Limb (tissue), 2 donors: ENCODE measurements at regions not wholly inside any gene's neighbourhood (a gene's known extent, or its start where the extent isn't known, plus 50 kb on each side); places are given as distances from the start of the nearest gene placed in this dataset.
A peak's percentile ranks its signal among the peaks of the same experiment; 100 is the strongest.
"Not testable (repeated sequence)": the region's sequence is repeated elsewhere in the genome, so short reads cannot be mapped to it uniquely, and the experiment has no call there.

Experiments
- DNase-seq, 2 donors: peaks; one replicate each; pipeline ENCODE4 v3.0.0-alpha.2; 2016; ENCODE audit errors: extremely low spot score in 2 of 2

DNA sequence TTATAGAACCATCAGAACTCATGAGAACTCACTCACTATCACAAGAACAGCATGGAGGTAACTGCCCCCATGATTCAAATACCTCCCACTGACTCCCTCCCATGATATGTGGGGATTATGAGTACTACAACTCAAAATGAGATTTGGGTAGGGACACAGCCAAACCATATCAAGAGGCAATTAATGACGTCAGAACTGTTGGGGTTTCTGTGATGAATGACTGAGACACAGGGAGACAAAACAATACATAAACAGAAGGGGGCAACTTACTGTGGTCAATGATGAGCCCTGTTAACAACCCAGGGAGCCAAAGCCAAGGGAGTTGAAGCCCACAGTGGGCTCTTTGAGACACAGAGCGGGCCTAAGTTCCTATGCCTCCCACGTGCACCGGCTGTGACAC is 171.3 kb upstream of the GHITM start:
- DNase-seq: no peak

DNA sequence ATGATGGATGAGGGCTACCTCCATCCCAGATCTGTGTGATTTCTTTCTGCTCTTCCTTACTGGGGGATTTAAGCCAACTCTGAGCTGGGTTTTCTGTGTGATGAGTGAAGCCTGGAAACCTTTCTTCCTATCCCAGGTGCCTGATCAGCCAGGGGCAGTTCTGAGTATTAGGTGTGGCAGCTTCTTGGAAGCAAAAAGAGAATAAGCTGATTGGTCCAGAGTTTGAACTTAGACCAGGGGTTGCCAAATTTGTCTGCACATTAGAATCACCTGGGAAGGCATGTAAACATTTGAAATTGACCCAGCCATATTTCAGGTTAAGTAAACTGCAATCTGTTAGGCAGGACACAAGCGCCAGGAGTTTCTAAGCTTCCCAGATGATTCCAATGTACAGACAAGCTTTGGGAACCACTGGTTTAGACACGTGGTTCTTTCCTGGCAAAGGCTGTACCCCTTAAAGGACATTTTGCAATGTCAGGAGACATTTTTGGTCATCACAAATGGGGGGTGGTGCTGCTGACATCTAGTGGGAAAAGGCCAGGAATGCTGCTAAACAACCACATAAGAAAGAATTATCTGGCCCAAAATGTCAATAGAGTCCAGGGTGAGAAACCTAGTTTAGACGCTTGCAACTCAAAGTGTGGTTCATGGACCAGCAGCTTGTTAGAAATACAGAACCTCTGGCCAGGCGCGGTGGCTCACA is 160.5 kb upstream of the GHITM start:
- no peak for DNase-seq

DNA sequence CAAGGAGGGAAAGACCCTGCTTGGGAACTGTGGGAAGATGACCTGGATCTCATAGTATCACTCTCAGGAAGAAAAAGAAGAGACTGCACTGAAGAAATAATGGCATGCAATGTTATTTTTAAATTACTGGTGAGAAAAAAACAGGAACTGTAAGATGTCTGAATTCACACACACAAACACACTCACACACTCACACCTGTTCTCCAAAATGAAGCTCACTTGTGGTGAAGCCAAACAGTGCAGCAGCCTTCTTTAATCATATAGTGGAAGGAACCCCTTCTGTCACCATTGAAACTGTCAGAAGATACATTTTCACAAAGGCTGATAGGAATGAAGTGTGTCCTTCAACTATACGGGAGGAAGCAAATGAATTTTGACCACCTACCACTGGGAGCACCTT is 156.5 kb upstream of the GHITM start:
- no peak for DNase-seq

DNA sequence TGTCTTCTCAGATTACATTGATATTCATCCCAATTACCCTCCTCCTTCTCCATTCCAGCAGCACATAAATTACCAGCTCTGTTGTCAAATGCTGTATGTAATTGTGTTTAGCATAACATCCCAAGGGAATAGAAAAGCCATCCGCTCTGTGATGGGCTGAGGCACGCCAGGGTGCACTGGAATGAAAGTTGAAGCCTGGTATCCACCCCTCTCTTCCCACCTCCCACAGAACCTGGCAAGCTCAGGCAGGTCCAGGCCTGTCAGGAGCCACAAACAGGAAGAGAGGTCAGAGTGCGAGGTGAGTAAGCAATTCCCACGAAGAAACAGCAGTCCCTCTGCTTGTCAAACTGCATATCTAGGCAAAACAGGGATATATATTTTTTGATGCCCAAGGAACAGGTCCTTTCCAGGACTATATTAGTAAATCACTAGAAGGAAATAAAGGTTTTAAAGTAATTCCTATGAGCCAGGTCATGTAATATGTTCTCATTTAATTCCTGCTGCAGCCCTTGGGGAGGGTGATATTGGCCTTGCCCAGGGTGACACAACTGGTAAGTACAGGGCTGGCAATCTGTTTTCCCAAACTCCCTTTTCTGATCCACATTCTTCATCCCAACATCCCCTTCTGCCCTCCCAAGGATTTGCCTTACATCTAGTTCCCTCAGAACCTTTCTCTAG is 155.6 kb upstream of the GHITM start:
- peak in 1 of 2 donors; percentile 34 for DNase-seq

DNA sequence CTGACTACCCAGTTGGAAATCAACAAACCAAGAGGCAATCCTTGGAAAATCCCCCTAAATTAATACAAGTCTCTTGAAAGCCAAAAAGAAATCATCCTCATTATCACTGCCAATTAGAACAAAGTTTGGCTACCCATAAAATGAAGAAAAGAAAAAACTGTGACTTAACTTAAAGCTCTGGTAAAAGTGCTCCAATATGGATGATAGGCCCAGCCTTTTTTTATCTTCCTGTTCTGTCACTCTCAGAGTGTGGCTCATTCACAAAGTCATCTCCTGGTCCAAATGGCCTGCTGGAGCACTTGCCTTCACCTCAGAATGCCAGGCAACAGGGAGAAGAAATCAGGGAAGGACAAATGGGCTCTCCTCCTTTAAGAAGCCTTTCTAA is 155.1 kb upstream of the GHITM start:
- no peak for DNase-seq

DNA sequence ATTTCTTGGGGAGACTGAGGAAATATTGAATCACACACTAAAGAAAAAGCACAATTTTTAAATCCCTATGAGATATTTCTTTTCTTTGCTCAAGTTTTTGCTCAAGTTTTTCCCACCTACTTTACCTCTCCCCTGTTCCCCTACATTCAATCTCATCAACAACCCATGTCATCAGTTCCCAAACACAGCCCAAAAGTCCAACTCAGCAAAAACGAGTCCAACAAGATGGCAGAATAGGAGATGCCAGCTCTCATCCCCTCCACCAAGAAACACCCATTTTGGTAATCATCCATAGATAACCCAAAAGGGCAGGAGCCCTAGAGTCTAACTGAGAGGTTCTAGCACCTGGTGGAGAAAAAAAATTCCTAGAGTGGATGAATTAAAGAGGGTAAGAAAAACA is 152.5 kb upstream of the GHITM start:
- DNase-seq: no peak

DNA sequence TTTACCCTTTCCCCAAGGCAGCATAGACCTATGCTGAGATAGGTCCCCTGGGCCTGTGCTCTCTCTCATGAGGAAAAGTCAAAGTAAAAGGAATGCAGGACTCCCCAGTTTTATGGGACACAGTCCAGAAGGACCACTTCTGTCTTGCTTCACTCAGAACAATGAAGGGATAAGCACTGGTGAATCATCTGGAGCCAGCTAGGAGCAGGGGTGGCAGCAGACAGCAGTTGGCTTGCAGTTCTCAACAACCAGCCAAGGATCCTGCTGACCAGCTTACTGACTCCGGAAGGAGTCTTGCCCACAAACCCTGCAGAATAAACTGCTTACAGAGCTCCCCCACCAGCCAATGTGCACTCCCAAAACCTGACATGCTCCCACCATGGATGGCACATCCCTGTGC is 152.1 kb upstream of the GHITM start:
- no peak for DNase-seq

DNA sequence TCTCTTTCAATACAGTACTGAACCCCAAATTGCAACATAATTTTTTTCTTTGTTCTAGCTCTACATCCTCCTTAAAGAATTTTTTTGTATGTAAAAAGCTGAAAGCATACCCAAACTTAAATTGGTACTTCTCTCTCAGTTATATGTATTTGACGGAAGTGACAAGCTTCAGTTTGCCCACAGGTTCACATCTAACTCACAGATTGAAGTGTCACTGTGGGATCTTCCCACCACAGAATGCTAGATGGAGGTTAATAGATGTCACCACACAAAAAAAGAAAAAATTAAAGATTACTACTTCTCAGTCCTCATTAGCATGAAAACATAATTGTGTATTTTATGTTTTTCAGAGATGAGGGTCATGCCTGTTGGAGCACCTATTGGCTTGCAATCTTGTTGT is 150.9 kb upstream of the GHITM start:
- DNase-seq: no peak

DNA sequence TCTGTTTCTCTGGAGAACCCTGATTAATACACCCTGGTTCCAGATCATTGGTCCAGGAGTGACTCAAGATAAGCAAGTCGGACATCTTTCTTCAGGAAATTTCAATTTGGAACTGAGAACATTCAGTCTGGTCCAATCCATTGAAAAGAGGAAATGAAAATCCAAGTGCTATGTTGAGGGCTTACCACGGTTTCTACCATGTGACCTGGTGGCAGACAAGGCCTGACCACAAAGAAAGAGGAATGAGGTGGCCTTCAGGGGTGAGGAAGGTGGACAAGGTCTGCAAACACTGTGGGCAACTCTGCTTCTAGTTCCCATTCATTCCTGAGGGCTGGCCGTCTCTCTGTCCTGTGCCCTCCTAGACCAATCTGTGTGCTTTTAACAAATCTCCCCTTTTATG is 149.2 kb upstream of the GHITM start:
- DNase-seq: no peak

DNA sequence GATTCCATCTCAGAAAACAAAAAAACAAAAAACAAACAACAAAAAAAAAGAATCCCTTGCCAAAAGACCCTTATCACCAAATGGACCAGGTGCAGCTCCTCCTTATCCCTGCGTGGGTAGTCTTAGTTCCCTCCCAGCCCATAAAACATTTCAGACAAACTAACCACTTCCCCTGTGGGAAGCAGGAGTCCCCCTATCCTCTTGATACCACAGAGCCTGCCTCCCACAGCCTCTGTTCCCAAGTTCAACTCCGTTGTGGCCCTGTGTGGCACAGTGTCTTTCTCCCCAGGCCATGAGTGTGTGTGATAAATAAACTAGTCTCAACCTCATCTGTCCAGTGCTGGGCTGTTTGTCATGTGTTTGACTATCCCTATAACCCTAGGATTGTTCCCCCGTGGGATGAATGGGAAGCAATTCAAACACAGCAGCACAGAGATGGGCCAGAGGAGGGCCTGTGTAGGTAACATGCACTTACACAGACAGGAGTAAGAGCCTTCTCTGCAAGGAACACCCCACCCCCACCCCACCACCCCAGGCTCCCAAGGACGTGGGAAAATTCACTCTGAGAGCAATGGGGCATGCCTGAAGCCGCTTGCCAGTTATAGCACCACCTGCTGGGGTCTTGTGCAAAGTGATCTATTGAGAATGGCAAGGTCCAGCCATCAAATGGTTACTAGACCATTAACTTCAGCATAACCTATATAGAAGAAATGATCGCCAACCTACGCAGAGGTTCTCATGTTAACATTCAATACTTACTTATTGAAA is 147.1 kb upstream of the GHITM start:
- DNase-seq: no peak

DNA sequence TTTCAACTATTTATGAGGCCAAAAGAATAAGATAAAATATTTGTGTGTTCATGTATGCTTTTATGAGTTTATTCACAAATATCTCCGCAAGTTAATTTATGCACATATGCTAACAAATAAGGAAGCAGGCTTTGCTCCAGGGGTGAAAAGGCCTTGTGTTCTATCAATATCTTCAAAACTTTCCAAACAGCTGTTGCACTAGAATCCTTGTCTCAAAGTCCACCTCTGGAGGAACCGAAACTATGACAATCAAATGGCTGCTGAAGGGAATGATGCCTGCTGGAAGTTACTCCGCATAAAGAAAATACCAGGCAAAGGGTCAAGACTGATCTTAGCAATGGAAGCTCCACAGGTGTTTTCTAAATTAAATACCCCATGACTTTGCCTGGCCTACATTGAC is 145.0 kb upstream of the GHITM start:
- DNase-seq: no peak

DNA sequence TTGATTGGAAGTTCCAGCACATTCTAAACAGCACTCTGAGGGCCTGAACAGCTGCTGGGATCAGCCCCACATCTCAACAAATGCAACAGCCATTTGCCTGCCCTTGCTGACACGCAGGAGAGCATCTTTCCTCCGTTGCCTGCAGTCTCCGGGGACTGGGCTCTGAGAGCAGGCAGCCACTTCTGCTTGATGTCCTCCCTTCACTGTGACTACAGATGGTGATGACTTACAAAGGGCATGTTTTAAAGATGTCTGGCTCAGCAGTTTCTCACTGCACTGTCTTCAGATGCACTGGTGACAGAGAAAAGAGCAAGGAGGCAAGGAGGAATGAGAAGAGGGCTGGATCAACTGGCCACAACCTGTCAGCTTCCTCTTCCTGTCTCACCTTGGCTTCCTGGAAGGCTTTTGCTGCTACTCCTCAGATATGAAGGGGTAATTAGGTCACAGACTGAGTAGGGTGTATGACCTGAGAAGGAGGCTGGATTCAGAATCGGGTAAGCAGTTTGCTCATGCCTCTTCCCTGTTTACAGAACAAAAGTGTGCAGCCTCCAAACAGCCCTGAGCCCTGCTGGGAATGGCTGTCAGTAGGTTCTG is 143.5 kb upstream of the GHITM start:
- peak in 1 of 2 donors; percentile 31 for DNase-seq

DNA sequence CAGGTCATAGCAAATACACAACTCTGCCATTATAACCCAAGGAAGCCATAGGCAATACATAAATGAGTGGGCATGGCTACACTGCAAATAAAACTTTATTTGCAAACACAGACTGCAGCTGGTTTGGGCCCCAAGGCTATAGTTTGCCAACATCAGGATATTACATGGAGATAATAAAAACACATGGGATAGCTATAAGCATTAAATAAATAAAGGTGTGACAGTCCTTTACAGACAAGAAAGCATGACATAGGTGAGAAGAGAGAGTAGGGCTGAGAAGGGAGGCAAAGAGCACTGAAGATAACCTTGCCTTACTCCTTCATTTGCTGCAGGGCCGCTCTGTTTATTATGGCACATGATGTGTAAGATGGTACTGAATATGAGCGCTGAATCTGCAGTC is 135.1 kb upstream of the GHITM start:
- DNase-seq: no peak

DNA sequence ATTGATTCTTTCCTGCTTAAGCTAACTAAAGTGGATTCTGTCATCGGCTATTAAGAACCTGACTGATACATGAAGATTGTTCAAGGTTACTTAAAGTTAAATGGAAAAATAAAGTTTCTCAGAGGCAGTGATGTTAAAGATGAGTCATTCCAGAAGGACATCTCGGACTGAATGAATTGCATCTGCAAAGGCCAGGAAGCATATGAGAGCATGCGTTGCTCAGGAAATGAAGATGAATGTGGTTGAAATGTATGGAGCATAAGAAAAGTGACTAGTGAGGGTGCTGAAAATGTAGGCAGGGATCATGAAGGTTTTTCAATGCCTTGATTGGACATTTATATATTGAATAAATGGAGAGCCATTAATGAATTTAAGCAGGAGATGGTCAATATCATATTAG is 133.9 kb upstream of the GHITM start:
- DNase-seq: no peak

DNA sequence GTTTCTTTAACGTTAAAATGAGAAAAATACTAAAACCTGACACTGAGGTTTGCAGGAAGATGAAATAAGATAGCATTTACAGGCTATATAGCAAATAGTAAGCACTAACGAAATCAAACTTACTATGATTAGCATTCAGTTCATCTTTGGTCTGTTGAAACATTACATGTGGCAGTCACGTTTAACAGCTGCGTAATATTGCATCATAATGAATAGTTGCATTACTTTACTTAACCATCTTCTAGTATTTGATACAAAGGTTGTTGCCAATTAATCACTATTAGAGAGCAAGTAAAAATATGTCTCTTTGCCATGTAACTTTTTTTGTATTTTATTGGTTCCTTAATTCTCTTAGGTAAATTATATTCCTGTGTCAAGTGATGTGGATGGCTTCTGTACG is 131.8 kb upstream of the GHITM start:
- DNase-seq: no peak

DNA sequence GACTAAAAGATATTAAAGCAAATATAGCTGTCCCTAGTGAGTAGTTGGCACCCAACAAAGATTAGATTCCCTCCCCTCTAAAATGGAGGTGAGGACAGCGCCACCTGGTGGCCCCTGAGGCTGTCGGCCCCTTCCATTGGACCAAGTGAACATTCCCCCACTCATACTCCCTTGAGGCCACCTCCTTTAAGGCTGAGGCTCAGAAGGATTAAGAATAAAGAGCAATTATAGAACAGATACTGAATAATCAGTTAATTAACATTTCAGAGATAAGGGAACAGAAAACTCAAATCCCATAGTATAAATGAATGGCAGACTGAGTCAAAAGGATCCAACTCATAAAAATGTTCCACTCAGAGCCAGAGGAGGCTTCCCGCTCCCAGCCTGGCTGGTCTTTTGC is 130.4 kb upstream of the GHITM start:
- DNase-seq: no peak

DNA sequence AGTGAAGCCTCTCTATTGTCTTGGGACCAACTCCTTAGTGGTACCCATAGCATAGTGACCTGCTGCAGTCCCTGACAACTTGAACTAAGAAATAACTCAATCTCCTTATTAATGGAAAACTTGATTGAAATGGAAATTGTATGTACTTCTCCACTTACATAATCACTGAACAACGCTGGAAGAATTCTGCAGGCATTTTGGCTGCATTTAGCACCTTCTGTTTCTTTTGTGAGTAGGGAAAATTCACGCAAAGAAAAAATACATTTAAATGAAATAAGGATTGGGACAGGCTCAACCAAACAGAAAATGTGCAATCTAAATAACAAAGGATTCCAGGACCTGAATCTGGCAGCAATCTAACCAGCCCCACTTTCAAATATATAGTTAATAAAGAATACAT is 126.9 kb upstream of the GHITM start:
- DNase-seq: no peak

DNA sequence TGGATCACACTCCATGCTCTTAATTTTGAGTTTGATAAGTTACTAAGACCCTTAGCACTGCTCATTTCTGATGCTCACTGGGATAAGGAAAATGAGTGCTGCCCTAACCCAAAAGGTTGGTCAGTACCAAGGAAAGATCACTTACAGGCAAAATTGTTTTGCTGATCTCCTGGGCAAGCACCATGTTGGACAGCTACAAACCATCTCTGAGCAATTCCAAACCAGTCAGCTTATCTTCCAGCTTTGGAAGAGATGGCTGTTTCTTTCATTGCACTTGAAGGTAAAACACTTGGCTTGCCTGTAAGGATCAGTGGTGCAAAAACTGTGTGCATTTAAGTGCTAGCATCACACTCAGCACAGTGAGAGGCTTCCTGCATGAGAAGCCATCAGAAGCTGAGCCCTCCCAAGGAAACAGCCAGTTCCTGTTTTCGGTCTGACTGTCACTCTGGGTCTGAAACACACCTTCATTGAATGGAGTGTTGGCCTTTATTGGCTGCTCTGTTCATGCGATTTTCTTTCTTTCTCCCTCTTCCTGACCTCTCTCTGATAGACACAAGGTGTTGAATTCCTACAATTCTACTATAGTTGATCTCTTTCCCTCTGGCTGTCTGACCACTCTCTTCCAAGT is 126.4 kb upstream of the GHITM start:
- DNase-seq: no peak

DNA sequence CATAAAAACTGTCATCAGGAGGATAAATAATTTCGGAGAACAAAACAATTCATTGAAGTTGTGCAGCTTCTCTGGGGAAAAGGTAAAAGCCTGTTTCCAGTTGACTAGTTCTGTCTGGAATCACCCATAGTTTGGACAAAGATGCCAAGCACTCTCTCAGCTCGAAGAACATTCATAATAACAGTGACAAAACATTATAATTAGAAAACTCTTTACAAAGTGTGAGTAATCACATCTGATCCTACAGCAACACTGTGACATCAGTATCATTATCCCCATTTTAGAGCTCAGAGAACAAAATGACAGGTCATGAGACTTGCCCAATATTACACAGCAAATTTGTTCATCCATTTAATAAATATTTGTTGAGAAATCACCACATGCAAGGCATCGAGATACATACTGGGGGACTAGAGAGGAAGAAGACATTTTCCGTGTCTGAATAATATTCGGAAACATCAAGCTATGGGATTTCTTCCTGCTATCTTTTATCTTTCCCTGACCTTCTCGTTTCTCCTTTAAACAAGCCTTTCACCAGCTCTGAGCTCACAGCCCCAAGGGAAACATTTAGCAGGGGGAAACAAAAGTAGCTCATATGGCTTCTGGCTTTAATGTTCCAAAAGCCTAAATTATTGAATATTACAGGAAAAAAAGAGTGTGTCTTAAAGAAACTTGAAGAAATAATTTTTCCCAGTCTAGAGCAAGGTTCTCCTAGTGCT is 123.3 kb upstream of the GHITM start:
- DNase-seq: no peak

DNA sequence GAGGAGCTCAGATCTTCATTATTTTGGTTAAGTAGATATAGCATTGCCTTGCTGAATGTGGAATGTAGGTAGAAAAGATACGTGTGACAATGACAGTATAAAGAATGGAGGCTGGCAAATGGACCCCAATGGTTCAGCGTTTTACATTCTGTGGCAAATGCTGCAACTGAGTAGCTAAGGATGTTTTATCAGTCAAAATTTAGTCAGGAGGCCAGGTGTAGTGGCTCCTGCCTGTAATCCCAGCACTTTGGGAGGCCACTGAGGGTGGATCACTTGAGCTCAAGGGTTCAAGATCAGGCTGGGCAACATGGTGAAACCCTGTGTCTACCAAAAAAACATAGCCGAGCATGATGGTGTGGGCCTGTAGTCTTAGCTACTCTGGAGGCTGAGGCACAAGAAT is 120.5 kb upstream of the GHITM start:
- DNase-seq: no peak

DNA sequence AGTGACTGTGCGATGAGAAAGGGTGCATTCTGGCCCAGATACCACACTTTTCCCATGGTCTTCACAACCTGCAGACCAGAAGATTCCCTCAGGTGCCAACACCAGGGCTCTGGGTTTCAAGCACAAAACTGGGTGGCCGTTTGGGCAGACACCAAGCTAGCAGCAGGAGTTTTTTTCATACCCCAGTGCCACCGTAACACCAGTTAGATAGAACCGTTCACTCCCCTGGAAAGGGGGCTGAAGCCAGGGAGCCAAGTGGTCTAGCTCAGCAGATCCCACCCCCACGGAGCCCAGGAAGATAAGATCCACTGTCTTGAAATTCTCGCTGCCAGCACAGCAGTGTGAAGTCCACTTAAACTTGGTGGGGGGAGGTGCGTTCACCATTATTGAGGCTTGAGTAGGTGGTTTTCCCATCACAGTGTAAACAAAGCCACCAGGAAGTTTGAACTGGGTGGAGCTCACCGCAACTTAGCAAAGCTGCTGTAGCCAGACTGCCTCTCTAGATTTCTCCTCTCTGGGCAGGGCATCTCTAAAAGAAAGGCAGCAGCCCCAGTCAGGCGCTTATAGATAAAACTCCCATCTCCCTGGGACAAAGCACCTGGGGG is 119.4 kb upstream of the GHITM start:
- DNase-seq: not testable (repeated sequence)
